ENCODE measurements at regions not wholly inside any gene's neighbourhood (a gene's known extent, or its start where the extent isn't known, plus 50 kb on each side); places are given as distances from the start of the nearest gene placed in this dataset.
A peak's percentile ranks its signal among the peaks of the same experiment; 100 is the strongest.
"Not testable (repeated sequence)": the region's sequence is repeated elsewhere in the genome, so short reads cannot be mapped to it uniquely, and the experiment has no call there.

GRCh38 chr16:85451142-85451541, 162.0 kb upstream of the GSE1 start:
- not testable (repeated sequence) for H3K4me3 ChIP-seq (ENCODE audit: low read depth, low read length); H3K36me3 ChIP-seq (ENCODE audit: control insufficient read depth, insufficient read depth, low read length); H3K27ac ChIP-seq (ENCODE audit: low read depth, low read length); DNase-seq (ENCODE audit: low read depth in 4 of 6, low spot score in 6 of 6); H3K27me3 ChIP-seq (ENCODE audit: control insufficient read depth, insufficient read depth, low read length); H3K9me3 ChIP-seq (ENCODE audit: control insufficient read depth, insufficient read depth, low read length)
- WGBS (ENCODE audit: insufficient coverage), result 100% methylated on average over 3 of the region's 11 CpGs
- peaks cover 54% of the 10 kb centered on the region for H3K4me1 ChIP-seq (ENCODE audit: control insufficient read depth, insufficient read depth, low read length)

- Histone ChIP-seq H3K4me3 (ENCODE audit: low read depth, low read length) (no peak overlapping the region), H3K27me3 (ENCODE audit: control insufficient read depth, insufficient read depth, low read length) (no peaks in the 10 kb centered on the region), H3K9me3 (ENCODE audit: control insufficient read depth, insufficient read depth, low read length) (no peaks in the 10 kb centered on the region), H3K27ac (ENCODE audit: low read depth, low read length) (no peak overlapping the region), H3K36me3 (ENCODE audit: control insufficient read depth, insufficient read depth, low read length) (no peaks in the 10 kb centered on the region), H3K4me1 (ENCODE audit: control insufficient read depth, insufficient read depth, low read length) (peaks cover 50% of the 10 kb centered on the region)
- WGBS (ENCODE audit: insufficient coverage), result 49% methylated on average over 21 of the region's 32 CpGs
- peak in 2 of 6 donors; percentile 45 to 58 for DNase-seq (ENCODE audit: low read depth in 4 of 6, low spot score in 6 of 6)
Observed at GRCh38 chr16:85451641-85452363, 161.3 kb upstream of the GSE1 start.

GRCh38 chr16:85452364-85453193, 160.5 kb upstream of the GSE1 start:
- Histone ChIP-seq H3K4me1 (ENCODE audit: control insufficient read depth, insufficient read depth, low read length) (peaks cover 43% of the 10 kb centered on the region), H3K27ac (ENCODE audit: low read depth, low read length) (no peak overlapping the region), H3K36me3 (ENCODE audit: control insufficient read depth, insufficient read depth, low read length) (no peaks in the 10 kb centered on the region), H3K27me3 (ENCODE audit: control insufficient read depth, insufficient read depth, low read length) (no peaks in the 10 kb centered on the region), H3K4me3 (ENCODE audit: low read depth, low read length) (no peak overlapping the region), H3K9me3 (ENCODE audit: control insufficient read depth, insufficient read depth, low read length) (no peaks in the 10 kb centered on the region)
- WGBS (ENCODE audit: insufficient coverage), result 70% methylated on average over 13 of the region's 20 CpGs
- no peak for DNase-seq (ENCODE audit: low read depth in 4 of 6, low spot score in 6 of 6)

DNA sequence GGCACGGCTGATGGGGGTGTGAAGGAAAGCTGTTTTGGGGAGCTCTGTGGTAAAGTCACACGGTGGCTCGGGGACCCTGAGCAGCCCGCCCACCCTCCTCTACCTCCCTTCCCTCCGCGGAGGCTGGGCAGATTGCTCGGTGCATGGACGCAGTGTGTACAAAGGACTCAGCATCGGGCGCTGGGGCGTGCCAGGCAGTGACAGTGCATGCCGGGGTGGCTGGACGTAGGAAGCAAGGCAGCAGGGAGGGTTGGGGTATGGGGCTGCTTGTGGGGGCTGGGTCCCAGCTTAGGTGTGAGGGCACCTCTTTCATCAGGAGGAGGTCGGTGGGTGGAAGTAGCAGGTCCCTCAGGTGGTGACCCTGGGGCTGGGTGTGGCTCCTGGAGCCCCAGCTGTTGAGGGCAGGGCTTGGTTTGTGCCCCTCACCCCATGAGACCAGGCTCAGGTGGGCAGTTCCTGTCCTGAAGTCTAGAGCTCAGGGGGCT, 159.9 kb upstream of the GSE1 start:
- no peak overlapping the region for H3K4me3 ChIP-seq (ENCODE audit: low read depth, low read length)
- H3K36me3 ChIP-seq (ENCODE audit: control insufficient read depth, insufficient read depth, low read length), result no peaks in the 10 kb centered on the region
- DNase-seq (ENCODE audit: low read depth in 4 of 6, low spot score in 6 of 6), result no peak
- peaks cover 39% of the 10 kb centered on the region for H3K4me1 ChIP-seq (ENCODE audit: control insufficient read depth, insufficient read depth, low read length)
- no peaks in the 10 kb centered on the region for H3K9me3 ChIP-seq (ENCODE audit: control insufficient read depth, insufficient read depth, low read length)
- 69% methylated on average over 6 of the region's 14 CpGs for WGBS (ENCODE audit: insufficient coverage)
- H3K27ac ChIP-seq (ENCODE audit: low read depth, low read length), result no peak overlapping the region
- H3K27me3 ChIP-seq (ENCODE audit: control insufficient read depth, insufficient read depth, low read length), result no peaks in the 10 kb centered on the region

GRCh38 chr16:85453703-85454102, 159.4 kb upstream of the GSE1 start:
- Histone ChIP-seq H3K4me1 (ENCODE audit: control insufficient read depth, insufficient read depth, low read length) (peaks cover 34% of the 10 kb centered on the region), H3K36me3 (ENCODE audit: control insufficient read depth, insufficient read depth, low read length) (no peaks in the 10 kb centered on the region), H3K4me3 (ENCODE audit: low read depth, low read length) (no peak overlapping the region), H3K27me3 (ENCODE audit: control insufficient read depth, insufficient read depth, low read length) (no peaks in the 10 kb centered on the region), H3K27ac (ENCODE audit: low read depth, low read length) (no peak overlapping the region), H3K9me3 (ENCODE audit: control insufficient read depth, insufficient read depth, low read length) (no peaks in the 10 kb centered on the region)
- no peak for DNase-seq (ENCODE audit: low read depth in 4 of 6, low spot score in 6 of 6)
- WGBS (ENCODE audit: insufficient coverage), result 75% methylated on average over 7 of the region's 10 CpGs

DNA sequence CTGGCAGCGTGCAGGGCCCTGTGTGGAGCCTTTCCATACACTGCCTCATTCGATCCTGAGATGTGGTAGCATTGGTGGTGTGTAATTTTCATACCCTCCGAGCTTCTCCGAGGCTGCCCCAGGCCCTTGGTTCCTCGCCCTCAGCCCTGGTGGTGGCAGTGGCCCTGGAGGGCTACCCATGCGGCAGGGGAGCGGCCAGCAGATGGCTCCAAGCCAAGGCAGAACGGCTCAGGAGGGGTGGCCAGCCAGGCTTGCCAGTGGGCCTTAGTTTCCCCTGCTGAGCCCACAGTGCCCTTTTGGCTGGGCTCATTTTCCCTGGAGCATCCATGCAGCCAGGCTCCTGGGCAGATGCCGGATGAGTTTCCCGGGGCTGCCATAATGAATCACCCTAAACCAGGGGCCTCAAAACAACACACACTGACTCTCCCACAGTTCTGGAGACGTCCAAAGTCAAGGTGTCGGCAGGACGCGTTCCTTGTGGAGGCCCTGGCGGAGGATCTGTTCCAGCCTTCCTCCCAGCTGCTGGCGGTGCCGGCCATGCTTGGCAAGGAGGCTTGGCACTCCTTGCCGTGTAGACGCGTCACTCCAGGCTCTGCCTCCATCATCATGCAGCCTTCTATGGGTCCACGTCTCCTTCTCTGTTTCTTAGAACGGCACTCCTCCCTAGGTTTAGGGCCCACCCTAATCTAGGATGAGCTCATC, 158.8 kb upstream of the GSE1 start:
- no peak overlapping the region for H3K4me3 ChIP-seq (ENCODE audit: low read depth, low read length)
- no peaks in the 10 kb centered on the region for H3K27me3 ChIP-seq (ENCODE audit: control insufficient read depth, insufficient read depth, low read length)
- H3K27ac ChIP-seq (ENCODE audit: low read depth, low read length), result no peak overlapping the region
- peaks cover 28% of the 10 kb centered on the region for H3K4me1 ChIP-seq (ENCODE audit: control insufficient read depth, insufficient read depth, low read length)
- H3K36me3 ChIP-seq (ENCODE audit: control insufficient read depth, insufficient read depth, low read length), result no peaks in the 10 kb centered on the region
- no peak for DNase-seq (ENCODE audit: low read depth in 4 of 6, low spot score in 6 of 6)
- no peaks in the 10 kb centered on the region for H3K9me3 ChIP-seq (ENCODE audit: control insufficient read depth, insufficient read depth, low read length)
- 85% methylated on average over 21 of the region's 22 CpGs for WGBS (ENCODE audit: insufficient coverage)

DNA sequence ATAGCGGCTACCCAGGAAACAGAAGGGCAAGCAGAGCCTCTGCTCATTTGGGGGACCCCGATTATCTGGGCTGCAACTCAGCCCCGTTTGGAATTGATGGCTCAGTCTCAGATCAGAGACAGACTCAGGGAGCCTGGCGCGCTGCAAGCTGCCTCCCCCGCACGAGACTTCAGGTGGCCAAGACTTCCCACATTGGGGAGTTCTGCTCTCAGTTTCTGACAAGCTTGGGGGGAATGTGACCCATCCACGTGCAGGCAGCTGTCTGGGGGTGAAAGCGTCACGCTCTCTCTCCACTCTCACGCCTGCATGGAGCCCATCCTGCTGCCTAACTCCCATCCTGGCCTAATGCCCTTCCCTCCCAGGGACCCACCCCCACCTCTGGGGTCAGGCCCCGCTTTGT, 157.6 kb upstream of the GSE1 start:
- 80% methylated on average over 11 of the region's 12 CpGs for WGBS (ENCODE audit: insufficient coverage)
- no peak for DNase-seq (ENCODE audit: low read depth in 4 of 6, low spot score in 6 of 6)
- H3K36me3 ChIP-seq (ENCODE audit: control insufficient read depth, insufficient read depth, low read length), result no peaks in the 10 kb centered on the region
- H3K4me1 ChIP-seq (ENCODE audit: control insufficient read depth, insufficient read depth, low read length), result peaks cover 33% of the 10 kb centered on the region
- H3K4me3 ChIP-seq (ENCODE audit: low read depth, low read length), result no peak overlapping the region
- H3K27me3 ChIP-seq (ENCODE audit: control insufficient read depth, insufficient read depth, low read length), result no peaks in the 10 kb centered on the region
- no peaks in the 10 kb centered on the region for H3K9me3 ChIP-seq (ENCODE audit: control insufficient read depth, insufficient read depth, low read length)
- no peak overlapping the region for H3K27ac ChIP-seq (ENCODE audit: low read depth, low read length)

DNA sequence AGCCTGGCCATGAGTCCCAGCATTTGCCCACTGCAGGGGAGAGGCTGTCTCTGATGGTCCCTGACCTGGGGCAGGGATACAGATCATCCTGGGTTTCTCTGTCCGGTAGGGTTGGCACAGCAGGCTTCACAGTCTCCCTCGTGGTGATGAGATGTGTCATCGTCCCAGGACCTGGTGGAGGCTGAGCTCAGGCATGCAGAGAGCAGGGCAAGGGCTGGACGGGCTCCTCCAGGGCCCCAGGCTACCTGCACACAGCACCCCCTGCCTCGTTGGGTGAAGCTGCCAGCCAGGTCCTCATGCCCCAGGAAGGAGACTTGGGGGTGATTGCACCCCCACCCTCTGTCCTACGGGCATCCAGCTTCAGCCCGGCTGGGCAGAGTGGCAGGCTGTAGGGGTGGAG, 155.8 kb upstream of the GSE1 start:
- H3K4me1 ChIP-seq (ENCODE audit: control insufficient read depth, insufficient read depth, low read length), result peaks cover 45% of the 10 kb centered on the region
- H3K27me3 ChIP-seq (ENCODE audit: control insufficient read depth, insufficient read depth, low read length), result no peaks in the 10 kb centered on the region
- H3K9me3 ChIP-seq (ENCODE audit: control insufficient read depth, insufficient read depth, low read length), result no peaks in the 10 kb centered on the region
- no peak overlapping the region for H3K4me3 ChIP-seq (ENCODE audit: low read depth, low read length)
- H3K27ac ChIP-seq (ENCODE audit: low read depth, low read length), result no peak overlapping the region
- no peak for DNase-seq (ENCODE audit: low read depth in 4 of 6, low spot score in 6 of 6)
- 81% methylated on average over 5 of the region's 7 CpGs for WGBS (ENCODE audit: insufficient coverage)
- H3K36me3 ChIP-seq (ENCODE audit: control insufficient read depth, insufficient read depth, low read length), result no peaks in the 10 kb centered on the region

DNA sequence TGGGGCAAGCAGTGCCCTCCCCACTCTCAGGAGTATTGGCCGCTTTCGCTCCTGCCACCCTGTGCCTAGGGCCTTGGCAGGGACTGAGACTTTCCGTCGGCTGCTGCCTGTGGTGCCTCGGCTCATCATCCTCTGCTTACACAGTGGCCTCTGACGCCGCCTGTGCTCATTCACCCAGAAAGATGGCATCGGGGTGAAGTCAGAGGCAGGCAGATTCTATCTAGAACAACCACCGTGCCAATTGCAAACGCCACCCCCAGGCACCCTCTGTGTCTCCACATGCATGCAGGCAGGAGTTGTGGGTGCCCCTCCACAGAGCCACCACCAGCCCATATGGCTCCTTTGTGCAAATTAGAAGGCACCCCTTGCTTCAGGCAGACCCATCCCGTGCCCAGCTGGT, 154.2 kb upstream of the GSE1 start:
- Histone ChIP-seq H3K4me1 (ENCODE audit: control insufficient read depth, insufficient read depth, low read length) (peaks cover 46% of the 10 kb centered on the region), H3K9me3 (ENCODE audit: control insufficient read depth, insufficient read depth, low read length) (no peaks in the 10 kb centered on the region), H3K36me3 (ENCODE audit: control insufficient read depth, insufficient read depth, low read length) (no peaks in the 10 kb centered on the region), H3K4me3 (ENCODE audit: low read depth, low read length) (no peak overlapping the region), H3K27me3 (ENCODE audit: control insufficient read depth, insufficient read depth, low read length) (peaks cover 9% of the 10 kb centered on the region), H3K27ac (ENCODE audit: low read depth, low read length) (no peak overlapping the region)
- peak in 1 of 6 donors; percentile 72 for DNase-seq (ENCODE audit: low read depth in 4 of 6, low spot score in 6 of 6)
- WGBS (ENCODE audit: insufficient coverage), result 78% methylated on average over 11 of the region's 11 CpGs

Measured in spinal cord (tissue), 9 donors.